HL-60 (cell line): ENCODE measurements at regions not wholly inside any gene's neighbourhood (a gene's known extent, or its start where the extent isn't known, plus 50 kb on each side); places are given as distances from the start of the nearest gene placed in this dataset.

Source experiments
- GABPA ChIP-seq: IDR thresholded peaks from 2 replicates; pipeline ENCODE4 v1.6.1; 2012; ENCODE audit warnings: low read depth
- POLR2AphosphoS5 ChIP-seq: IDR thresholded peaks from 2 replicates; pipeline ENCODE4 v1.6.1; 2012; ENCODE audit warnings: low read depth
- REST ChIP-seq: IDR thresholded peaks from 2 replicates; pipeline ENCODE4 v1.6.1; 2012; ENCODE audit warnings: low read depth; ENCODE audit not compliant: insufficient replicate concordance
- SPI1 ChIP-seq: IDR thresholded peaks from 2 replicates; pipeline ENCODE4 v1.6.1; 2012; ENCODE audit warnings: low read depth, mild to moderate bottlenecking, borderline replicate concordance
- TF ChIP-seq, protein P1 (sequence below): IDR thresholded peaks from one replicate; pipeline ENCODE4 v1.5.1; 2011; ENCODE audit warnings: low read length, control low read depth, inconsistent platforms; ENCODE audit not compliant: insufficient read depth

- TF ChIP-seq, protein P1, sequence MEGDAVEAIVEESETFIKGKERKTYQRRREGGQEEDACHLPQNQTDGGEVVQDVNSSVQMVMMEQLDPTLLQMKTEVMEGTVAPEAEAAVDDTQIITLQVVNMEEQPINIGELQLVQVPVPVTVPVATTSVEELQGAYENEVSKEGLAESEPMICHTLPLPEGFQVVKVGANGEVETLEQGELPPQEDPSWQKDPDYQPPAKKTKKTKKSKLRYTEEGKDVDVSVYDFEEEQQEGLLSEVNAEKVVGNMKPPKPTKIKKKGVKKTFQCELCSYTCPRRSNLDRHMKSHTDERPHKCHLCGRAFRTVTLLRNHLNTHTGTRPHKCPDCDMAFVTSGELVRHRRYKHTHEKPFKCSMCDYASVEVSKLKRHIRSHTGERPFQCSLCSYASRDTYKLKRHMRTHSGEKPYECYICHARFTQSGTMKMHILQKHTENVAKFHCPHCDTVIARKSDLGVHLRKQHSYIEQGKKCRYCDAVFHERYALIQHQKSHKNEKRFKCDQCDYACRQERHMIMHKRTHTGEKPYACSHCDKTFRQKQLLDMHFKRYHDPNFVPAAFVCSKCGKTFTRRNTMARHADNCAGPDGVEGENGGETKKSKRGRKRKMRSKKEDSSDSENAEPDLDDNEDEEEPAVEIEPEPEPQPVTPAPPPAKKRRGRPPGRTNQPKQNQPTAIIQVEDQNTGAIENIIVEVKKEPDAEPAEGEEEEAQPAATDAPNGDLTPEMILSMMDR, result no peak
- no peak for TF ChIP-seq REST
- no peak for TF ChIP-seq GABPA
- no peak for TF ChIP-seq POLR2AphosphoS5
- no peak for TF ChIP-seq SPI1
Measured at GRCh38 chr12:93156086-93156716, 221.5 kb upstream of the NUDT4 start.
